ENCODE measurements at regions not wholly inside any gene's neighbourhood (a gene's known extent, or its start where the extent isn't known, plus 50 kb on each side); places are given as distances from the start of the nearest gene placed in this dataset.
"Not testable (repeated sequence)": the region's sequence is repeated elsewhere in the genome, so short reads cannot be mapped to it uniquely, and the experiment has no call there.

DNA sequence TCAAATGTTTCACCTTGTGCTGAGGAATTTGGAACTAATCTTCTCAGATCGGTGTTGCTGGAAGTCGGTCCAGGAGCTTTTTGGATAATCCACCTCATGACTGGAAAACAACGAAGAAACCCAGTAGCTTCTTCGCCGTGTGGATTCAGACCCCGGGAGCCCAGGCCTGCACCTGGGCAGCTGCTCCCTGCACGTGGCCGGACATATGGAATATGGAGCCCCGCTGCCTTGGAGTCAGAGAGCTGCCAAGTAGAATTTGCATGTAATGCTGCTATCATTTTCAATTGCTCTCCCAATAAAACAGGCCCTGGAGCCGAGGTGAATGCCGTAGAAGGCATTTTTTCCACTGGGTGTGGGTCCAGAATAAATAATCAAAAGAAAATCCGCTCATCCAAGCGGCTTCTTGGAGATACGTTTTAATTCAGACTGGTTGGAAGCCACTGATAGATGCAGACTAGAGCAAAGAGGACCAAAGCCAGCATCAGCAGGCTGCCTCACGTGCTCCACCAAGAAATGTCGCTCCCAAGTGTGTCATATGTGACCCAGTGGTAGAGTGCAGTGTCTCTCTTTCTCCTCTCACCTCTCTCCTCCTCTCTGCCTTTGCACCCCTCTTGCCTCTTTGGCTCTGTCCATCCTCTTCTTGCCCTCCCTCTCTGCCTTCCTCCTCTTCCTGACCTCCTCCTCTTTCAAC lies 115.3 kb downstream of the ZNF664 start:
- DNase-seq (ENCODE audit: low read depth): no peak
- TF ChIP-seq, protein P1, sequence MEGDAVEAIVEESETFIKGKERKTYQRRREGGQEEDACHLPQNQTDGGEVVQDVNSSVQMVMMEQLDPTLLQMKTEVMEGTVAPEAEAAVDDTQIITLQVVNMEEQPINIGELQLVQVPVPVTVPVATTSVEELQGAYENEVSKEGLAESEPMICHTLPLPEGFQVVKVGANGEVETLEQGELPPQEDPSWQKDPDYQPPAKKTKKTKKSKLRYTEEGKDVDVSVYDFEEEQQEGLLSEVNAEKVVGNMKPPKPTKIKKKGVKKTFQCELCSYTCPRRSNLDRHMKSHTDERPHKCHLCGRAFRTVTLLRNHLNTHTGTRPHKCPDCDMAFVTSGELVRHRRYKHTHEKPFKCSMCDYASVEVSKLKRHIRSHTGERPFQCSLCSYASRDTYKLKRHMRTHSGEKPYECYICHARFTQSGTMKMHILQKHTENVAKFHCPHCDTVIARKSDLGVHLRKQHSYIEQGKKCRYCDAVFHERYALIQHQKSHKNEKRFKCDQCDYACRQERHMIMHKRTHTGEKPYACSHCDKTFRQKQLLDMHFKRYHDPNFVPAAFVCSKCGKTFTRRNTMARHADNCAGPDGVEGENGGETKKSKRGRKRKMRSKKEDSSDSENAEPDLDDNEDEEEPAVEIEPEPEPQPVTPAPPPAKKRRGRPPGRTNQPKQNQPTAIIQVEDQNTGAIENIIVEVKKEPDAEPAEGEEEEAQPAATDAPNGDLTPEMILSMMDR (IDR thresholded peaks at IDR 0.05; ENCODE audit: insufficient read depth, low read depth, low read length, missing control alignments): no peak
- no peak overlapping the region for H3K4me3 ChIP-seq (ENCODE audit: low read depth, low read length)

DNA sequence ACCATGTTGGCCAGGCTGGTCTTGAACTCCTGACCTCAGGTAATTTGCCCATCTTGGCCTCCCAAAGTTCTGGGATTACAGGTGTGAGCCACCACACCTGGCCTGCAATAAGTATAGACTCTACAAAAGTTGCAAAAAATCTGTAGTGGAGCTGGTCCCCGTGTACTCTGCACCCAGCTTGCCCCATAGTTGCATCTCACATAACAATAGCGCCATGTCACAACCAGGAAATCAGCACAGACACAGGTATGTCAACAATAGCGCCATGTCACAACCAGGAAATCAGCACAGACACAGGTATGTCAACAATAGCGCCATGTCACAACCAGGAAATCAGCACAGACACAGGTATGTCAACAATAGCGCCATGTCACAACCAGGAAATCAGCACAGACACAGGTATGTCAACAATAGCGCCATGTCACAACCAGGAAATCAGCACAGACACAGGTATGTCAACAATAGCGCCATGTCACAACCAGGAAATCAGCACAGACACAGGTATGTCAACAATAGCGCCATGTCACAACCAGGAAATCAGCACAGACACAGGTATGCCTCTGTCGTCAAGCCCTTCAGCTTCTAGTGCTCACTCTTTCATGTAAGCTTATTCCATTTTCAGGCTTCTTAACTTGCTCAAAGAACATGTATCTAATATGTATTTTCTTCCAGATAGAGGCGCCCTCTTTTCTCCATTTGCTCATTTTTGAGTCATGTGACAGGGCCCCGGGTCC lies 116.3 kb downstream of the ZNF664 start:
- H3K4me3 ChIP-seq (ENCODE audit: low read depth, low read length); DNase-seq (ENCODE audit: low read depth): not testable (repeated sequence)

DNA sequence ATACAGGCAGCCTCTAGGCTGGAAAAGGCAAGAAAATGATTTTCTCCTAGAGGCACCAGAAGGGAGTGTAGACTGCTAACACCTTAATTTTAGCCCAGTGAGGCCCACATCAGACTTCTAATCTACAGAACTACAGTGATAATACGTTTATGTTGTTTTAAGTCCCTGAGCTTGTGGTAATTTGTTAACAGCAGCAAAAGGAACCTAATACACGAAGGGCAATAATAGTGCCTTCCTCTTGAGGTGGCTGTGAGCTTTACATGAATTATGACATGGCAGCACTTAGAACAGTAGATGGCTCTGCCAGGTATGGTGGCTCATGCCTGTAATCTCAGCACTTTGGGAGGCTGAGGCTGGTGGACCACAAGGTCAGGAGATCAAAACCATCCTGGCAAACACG lies 118.8 kb downstream of the ZNF664 start:
- no peak overlapping the region for H3K4me3 ChIP-seq (ENCODE audit: low read depth, low read length)
- TF ChIP-seq, protein P1 (IDR thresholded peaks at IDR 0.05; ENCODE audit: insufficient read depth, low read depth, low read length, missing control alignments): no peak
- DNase-seq (ENCODE audit: low read depth): no peak

DNA sequence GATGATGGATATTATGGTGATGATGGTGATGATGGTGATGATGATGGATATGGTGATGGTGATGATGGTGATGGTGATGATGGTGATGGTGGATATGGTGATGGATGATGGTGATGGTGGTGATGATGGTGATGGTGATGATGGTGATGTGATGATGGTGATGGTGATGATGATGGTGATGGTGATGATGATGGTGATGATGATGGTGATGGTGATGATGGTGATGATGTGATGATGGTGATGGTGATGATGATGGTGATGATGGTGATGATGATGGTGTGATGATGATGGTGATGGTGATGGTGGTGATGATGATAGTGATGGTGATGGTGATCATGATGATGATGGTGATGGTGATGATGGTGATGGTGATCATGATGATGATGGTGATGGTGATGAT lies 119.5 kb downstream of the ZNF664 start:
- not testable (repeated sequence) for DNase-seq (ENCODE audit: low read depth); H3K4me3 ChIP-seq (ENCODE audit: low read depth, low read length)

DNA sequence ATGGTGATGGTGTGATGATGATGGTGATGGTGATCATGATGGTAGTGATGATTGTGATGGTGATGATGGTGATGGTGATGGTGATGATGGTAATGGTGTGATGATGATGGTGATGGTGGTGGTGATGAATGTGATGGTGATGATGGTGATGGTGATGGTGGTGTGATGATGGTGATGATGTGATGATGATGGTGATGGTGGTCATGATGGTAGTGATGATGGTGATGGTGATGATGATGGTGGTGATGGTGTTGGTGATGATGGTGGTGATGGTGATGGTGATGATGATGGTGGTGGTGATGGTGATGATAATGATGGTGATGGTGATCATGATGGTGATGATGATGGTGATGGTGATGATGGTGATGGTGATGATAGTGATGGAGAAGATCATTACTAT lies 120.3 kb downstream of the ZNF664 start:
- no peak for DNase-seq (ENCODE audit: low read depth)
- no peak overlapping the region for H3K4me3 ChIP-seq (ENCODE audit: low read depth, low read length)
- TF ChIP-seq, protein P1 (IDR thresholded peaks at IDR 0.05; ENCODE audit: insufficient read depth, low read depth, low read length, missing control alignments): no peak

DNA sequence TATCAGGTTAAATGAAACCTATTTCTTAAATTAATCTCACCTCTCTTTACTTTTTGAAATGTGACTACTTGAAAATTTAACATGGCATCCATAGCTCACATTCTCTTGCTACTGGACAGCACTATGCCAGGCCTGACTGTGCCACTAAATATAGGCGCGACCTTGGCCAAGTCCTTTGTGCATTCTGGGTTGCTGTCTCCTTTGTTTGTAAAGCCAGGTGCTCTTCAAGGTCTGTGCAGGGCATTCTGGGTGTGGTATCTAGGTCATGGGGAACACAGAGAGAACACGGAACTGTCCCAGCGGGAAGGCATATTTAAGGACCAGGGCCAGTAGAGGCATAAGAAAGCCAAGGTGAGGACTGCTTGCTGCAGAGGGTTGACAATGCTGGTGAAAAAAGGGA lies 121.2 kb downstream of the ZNF664 start:
- DNase-seq (ENCODE audit: low read depth): no peak
- TF ChIP-seq, protein P1 (IDR thresholded peaks at IDR 0.05; ENCODE audit: insufficient read depth, low read depth, low read length, missing control alignments): no peak
- no peak overlapping the region for H3K4me3 ChIP-seq (ENCODE audit: low read depth, low read length)

DNA sequence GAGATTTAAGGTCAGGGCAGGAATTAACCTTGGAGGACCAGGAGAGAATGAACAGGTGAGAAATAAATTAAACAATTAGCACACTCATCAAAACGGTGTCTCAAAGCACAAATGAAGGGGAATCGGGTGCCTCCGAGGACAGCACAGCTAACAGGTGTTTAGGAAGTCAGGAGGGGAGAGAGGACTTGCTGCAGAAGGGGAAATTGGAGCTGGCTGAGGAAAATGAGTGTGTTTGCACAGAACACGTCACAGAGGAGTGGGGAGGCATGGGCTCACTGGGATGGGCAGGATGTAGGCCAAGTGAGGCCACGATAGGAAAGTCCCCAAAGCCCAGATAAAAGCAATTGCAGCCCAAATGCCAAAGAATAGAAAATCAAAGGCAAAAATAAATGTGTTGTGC lies 121.7 kb downstream of the ZNF664 start:
- no peak for DNase-seq (ENCODE audit: low read depth)
- H3K4me3 ChIP-seq (ENCODE audit: low read depth, low read length): no peak overlapping the region
- TF ChIP-seq, protein P1 (IDR thresholded peaks at IDR 0.05; ENCODE audit: insufficient read depth, low read depth, low read length, missing control alignments): no peak

DNA sequence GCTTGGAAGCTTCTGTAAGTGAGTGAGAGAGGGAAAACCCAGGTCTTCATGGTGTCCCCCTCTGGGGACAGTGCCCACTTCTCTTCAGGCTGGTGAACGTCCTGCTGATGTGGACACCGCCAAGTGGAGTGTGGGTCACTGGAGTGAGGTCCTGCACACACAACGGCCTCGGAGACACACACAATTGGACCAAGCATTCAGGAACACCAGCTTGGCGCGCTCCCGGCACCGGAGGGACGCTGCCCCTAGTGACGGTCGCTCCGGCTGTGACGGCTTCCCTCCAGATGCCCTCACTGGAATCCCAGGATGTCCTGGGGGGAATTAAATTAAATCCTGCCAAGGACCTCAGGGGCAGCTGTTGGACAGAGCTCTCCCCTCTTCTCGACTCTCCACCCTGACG lies 123.1 kb downstream of the ZNF664 start:
- DNase-seq (ENCODE audit: low read depth): no peak
- H3K4me3 ChIP-seq (ENCODE audit: low read depth, low read length): no peak overlapping the region
- TF ChIP-seq, protein P1 (IDR thresholded peaks at IDR 0.05; ENCODE audit: insufficient read depth, low read depth, low read length, missing control alignments): no peak

All from GM12865 (cell line).